NCI-H2081 (cell line): ENCODE measurements at regions not wholly inside any gene's neighbourhood (a gene's known extent, or its start where the extent isn't known, plus 50 kb on each side); places are given as distances from the start of the nearest gene placed in this dataset.
"Not testable (repeated sequence)": the region's sequence is repeated elsewhere in the genome, so short reads cannot be mapped to it uniquely, and the experiment has no call there.

Experiments used
- DNase-seq, 2 experiments: peaks; one replicate each; lab custom pipeline; 2025; lab: John Stamatoyannopoulos, UW

DNA sequence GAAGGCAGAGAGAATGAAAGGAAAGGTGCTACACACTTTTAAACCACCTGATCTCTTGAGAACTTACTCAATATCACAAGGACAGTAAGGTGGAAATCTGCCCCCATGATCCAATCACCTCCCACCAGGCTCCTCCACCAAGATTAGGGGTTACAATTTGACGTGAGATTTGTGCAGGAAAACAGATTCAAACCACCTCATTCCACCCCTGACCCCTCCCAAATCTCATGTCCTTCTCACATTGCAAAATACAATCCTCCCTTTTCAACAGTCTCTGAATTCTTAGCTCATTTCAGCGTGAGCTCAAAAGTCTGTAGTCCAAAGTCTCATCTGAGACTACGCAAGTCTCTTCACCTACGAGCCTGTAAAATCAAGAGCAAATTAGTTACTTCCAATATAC, 768.3 kb upstream of the COX7C start:
- no peak for DNase-seq

GRCh38 chr5:85865296-85865695, 752.4 kb upstream of the COX7C start:
- no peak for DNase-seq

GRCh38 chr5:85868070-85868469, 749.7 kb upstream of the COX7C start:
- DNase-seq, result no peak

- DNase-seq, result no peak
Measured at GRCh38 chr5:85893996-85894395, 723.7 kb upstream of the COX7C start.

GRCh38 chr5:85896514-85896913, 721.2 kb upstream of the COX7C start:
- no peak for DNase-seq

GRCh38 chr5:85906460-85906859, 711.3 kb upstream of the COX7C start:
- DNase-seq, result no peak

DNA sequence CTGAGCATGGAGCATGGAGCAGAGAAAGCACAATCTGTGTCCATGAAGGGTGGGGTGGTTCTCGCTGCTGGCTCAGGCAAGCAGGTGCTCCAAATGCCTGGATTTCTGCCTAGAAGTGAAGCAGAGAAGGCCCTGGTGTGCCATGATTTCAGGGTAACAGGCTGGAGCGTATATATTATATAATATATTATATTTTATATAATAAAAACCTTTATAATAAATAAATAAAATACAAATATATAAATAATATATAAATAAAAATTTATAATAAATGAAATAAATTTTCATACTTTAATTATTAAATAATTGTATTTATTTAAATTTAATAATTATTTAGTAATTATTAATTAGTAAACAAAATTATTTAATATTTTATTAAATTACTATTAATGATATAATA, 707.4 kb upstream of the COX7C start:
- no peak for DNase-seq

DNA sequence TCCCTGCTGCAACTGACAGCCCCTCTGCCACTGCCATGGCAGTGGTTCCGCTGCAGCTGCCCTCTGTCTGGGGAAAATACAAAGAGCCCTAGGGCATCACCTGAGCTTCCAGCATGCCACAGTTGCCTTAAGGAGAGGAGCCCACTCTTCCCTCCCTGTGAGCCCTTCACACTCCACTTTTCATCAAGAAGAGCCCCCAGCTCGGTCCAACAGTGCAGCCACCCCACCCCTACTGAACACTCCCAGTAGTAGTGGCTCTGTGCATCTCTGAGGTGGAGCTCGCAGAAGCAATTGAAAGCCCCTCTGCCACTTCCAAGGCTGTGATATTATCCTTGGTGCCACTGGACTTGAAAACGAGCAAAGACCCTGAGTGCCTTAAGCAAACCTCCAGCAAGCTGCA, 696.8 kb upstream of the COX7C start:
- no peak for DNase-seq

- no peak for DNase-seq
Measured at GRCh38 chr5:85921590-85921989, 696.2 kb upstream of the COX7C start.

DNA sequence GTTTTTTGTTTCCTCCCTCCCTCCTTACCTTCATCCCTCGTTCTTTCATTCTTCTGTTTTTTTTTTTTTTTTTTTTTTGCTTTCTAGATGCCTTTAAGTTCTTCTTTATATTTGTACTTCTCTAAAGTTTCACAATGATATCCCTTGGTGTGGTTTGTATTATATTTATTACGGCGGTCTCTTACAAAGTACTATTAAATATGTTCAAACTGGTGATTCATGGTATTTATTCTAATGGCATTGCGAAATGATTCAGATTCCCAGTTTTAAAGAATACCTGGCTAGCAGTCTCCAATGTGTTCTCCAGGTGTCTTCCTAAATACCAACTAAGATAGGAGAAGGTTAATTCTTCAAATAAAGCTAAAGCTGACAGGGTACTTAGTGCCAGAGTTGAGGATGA, 690.1 kb upstream of the COX7C start:
- DNase-seq, result no peak

- no peak for DNase-seq
Measured at GRCh38 chr5:85929713-85930112, 688.0 kb upstream of the COX7C start.

DNA sequence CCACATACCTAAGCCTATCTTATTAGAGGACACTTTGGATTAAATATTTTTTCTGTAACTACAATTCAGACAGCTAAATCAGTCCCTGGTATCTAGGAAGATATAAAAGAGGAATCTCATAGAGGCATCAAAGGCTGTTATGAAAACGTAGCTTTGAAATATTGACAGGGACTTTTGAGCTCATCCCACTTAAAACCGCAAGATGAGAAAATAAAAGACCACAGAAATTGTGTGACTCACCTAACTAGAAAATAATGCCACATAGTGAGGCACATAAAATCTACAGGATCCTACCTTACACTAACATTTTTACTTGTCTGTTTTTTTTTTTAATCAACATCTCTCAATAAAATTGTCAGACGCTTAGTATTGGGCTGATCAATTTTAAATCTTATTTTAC, 686.5 kb upstream of the COX7C start:
- DNase-seq, result no peak

DNA sequence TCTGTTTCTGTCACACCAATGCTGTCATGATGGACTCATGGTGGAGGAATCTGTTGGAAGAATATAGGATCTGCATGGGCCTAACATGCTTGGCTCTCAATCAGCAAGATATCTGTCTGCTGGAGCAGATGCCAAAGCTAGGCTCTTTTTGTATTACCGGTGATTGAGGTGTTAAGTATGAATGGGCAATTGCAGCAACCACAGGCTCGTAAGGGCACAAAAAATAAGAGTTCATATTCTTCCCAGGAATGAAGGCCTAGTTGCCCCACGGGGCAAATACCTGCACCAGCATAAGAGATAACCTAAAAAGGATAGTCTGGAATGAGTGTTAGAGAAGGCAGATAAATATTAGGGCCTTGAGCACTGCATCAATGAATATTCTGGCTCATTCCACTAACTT, 679.5 kb upstream of the COX7C start:
- DNase-seq, result no peak

DNA sequence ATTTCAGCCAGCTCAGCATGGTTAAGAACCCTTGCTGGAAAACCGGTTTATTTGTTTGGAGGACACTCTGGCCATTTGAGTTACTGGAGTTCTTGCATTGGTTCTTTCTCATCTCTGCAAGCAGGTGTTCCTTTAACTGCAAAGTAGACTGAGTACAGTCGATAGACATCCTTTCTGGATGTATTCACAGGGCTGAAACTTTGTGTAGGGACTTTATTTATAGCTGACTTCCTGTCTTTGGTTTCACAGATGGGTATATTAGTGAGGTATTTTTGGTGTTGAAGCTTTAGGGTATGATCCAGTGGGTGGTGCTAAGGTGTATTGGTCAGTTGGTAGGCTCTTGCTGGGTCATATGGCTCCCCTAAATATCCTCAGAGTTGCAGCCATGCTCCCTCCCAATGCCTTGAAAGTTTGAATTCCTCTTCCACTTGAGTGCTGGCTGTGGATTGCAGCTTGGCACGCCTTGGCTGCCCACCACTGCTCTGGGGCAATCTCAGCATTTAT, 666.0 kb upstream of the COX7C start:
- DNase-seq, result no peak

DNA sequence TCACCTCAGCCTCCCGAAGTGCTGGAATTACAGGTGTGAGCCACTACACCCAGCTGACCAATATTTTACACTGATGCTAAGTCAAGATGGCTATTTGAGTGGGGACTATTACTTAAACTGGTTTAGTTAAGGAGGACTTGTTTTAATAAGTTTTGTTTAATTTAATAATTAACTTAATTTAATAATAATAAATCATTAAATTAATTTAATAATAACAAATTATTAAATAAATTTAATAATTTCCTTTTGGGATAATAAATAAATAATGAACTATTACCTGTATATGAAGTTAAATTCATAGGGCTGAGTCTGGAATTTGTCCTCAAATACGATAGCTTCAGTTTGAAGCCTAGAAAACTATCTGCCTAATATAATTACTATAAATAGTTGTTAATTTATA, 665.1 kb upstream of the COX7C start:
- DNase-seq, result no peak

DNA sequence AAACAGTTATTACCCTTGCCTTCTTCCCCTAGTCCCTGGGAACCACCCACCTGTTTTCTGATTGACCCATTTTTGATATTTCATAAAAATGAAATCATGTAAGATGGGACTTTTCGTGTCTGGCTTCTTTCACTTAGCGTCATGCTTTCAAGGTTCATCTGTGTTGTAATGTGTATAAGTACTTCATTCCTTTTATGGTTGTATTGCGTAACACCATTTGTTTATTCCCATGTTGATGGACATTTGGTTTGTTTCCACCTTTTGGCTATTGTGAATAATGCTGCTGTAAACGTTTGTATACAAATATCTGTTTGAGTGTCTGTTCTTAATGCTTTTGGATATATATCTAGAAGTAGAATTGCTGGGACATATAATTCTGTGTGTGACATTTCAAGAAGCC, 650.1 kb upstream of the COX7C start:
- DNase-seq, result no peak

DNA sequence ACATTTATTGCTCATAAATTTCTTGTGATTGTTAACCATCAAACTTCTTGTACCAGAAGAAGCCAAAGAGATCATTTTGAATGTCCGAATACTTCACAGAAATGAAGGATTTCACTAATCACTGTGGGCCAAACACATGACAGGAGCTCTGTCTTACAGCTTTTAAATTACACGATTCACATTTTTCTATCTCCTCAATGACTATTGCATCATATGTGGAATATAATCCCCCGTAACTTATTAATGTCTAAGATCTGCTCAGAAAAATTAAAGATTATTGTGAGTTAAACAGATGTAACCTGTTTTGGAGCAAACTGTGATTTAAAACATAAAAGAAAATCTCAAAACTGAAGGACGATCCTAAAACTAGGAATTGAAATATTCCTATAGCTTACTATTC, 645.2 kb upstream of the COX7C start:
- no peak for DNase-seq

DNA sequence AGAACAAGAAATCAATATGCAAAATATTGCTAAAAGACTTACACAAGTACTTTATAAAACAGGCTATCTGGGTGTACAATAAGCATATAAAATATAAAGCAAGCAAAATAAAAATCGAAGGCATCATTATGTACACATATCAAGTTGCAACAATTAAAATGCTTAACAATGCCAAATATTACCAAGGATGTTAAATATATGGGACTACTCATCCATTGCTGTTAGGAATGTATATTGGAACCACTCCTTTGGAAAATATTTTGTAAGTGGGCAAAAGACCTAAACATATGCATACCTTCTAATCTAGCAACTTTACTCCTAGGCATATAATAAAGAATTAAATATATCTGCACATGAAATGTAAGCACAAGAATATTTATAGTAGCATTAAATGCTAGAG, 632.6 kb upstream of the COX7C start:
- no peak for DNase-seq

GRCh38 chr5:85990998-85991397, 626.7 kb upstream of the COX7C start:
- DNase-seq, result no peak

- not testable (repeated sequence) for DNase-seq
Measured at GRCh38 chr5:85994653-85995052, 623.1 kb upstream of the COX7C start.

DNA sequence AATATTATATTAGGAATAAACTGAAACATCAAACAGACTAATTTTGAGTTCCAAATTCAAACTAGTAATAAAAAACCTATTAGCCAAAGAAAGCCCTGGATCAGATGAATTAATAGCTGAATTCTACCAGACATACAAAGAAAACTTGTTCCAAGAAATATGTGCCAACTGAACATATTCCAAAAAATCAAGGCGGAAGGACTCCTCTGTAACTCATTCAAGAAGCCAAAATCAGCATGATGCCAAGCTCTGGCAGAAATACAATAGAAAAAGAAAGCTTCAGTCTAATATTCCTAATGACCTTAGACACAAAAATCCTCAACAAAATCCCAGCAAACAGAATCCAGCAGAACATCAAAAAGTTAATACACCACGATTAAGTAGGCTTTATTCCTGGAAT, 619.1 kb upstream of the COX7C start:
- DNase-seq, result no peak

DNA sequence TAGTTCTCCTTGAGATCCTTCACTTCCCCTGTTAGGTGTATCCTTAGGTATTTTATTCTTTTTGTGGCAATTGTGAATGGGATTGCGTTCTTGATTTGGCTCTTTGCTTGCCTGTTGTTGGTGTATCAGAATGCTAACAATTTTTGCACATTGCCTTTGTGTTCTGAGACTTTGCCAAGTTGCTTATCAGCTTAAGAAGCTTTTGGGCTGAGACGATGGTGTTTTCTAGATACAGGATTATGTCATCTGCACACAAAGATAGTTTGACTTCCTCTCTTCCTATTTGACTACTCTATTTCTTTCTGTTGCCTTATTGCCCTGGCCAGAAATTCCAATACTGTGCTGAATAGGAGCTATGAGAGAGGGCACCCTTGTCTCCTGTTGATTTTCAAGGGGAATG, 609.4 kb upstream of the COX7C start:
- no peak for DNase-seq

DNA sequence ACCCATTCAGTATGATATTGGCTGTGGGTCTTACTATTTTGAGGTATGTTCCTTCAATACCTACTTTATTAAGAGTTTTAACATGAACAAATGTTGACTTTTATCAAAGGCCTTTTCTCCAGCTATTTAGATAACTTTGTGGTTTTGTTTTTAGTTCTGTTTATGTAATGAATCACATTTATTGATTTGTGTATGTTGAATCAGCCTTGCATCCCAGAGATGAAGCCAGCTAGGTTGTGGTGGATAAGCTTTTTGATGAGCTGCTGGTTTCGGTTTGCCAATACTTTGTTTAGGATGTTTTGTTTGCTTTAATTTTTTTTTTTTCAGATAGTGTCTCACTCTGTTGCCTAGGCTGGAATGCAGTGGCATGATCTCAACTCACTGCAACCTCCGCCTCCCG, 609.0 kb upstream of the COX7C start:
- no peak for DNase-seq

DNA sequence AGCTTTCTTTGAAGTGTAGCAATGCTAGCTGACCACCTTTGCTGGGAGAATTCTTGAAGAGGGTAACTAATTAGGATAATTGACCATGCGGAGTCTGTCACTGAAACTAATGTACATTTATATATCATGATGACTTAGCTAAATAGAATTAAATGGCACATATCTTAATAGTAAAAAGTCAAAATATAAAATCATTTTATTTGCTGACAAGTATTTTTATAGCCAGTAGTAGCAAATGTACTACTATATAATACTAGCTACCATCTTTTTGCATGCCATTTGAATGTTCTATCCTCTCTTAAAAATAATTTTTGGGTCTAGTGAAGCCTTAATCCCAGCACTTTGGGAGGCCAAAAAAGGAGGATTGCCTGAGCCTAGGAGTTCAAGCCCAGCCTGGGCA, 605.8 kb upstream of the COX7C start:
- DNase-seq, result no peak

DNA sequence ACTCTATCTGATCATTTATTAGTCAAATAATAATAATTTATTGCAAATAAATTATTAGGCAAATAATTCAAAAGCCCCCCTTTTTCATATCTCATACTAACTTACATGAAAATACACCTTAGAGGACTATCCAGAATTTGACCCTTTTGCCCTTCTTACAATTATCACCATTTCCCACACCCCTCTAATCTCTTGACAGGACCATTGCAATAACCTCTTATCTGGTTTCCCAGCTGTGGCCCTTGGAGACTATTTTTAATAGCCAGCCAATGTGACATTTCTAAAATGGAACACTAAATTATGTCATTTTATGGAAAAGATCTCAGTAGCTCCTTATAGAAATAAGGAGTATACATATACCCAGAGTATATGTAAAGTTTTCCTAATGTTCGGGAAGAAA, 588.4 kb upstream of the COX7C start:
- DNase-seq, result no peak
